ENCODE measurements at regions not wholly inside any gene's neighbourhood (a gene's known extent, or its start where the extent isn't known, plus 50 kb on each side); places are given as distances from the start of the nearest gene placed in this dataset.

DNA sequence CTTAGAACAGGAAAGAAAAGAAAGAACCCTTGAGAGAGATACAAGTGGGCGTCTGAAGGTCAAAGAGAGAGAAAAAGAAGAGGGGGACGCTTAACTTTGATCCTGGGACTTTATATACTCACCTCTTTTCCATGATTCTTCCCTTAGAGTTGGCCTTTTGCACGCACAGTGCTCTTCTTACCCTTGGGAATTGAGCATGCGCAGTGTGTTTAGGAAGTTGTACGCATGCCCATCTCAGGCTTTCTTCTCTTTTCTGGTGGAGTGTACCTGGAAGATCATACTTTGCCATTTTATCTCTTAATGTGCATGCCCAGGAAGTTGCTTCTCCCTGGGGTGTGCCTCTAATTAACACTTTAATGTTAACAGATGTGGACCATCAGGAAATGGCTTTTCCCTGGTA, 229.6 kb upstream of the ANO3 start:
- no peak for DNase-seq (ENCODE audit: low spot score)

DNA sequence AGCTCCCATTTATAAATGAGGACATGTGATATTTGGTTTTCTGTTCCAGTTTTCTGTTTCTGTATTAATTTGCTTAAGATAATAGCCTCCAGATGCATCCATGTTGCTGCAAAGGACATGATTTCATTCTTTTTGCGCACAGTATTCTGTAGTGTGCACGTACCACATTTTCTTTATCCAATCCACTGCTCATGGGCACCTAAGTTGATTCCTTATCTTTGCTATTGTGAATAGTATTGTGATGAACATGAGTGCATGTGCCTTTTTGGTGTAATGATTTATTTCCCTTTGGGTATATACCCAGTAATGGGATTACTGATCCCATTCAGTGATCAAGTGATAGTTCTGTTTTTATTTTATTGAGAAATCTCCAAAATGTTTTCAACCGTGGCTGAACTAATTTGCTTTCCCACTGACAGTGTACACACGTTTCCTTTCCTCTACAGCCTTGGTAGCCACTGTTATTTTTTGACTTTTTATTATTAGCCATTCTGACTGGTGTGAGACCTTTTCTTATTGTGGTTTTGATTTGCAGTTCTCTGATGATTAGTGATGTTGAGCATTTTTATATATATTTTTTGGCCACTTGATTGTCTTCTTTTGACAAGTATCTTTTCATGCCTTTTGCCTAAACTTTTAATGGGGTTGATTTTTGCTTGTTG, 226.0 kb upstream of the ANO3 start:
- DNase-seq (ENCODE audit: low spot score): no peak

- DNase-seq (ENCODE audit: low spot score): no peak
Measured at GRCh38 chr11:26106726-26107125, 225.2 kb upstream of the ANO3 start.

- no peak for DNase-seq (ENCODE audit: low spot score)
Measured at GRCh38 chr11:26109658-26110368, 222.1 kb upstream of the ANO3 start.

DNA sequence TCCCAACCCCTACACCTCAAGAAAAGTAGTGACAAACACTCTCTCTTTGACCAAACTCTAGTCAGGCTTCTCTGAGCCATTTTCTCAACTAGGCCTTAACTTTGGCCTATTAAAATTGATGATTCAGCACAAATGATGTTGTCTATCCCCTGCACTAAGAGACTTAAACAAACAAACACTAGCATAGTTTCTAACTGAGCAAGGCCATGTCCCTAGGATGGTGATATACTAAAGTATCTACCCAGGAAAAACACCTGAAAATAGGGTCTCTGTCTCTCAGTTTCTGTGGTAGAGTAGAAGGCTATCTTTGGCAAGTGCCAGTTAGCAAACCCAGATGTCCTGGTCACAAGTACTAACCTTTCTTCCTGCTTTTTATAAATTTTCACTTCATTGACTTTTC, 219.7 kb upstream of the ANO3 start:
- DNase-seq (ENCODE audit: low spot score): no peak

- no peak for DNase-seq (ENCODE audit: low spot score)
Measured at GRCh38 chr11:26121466-26121865, 210.5 kb upstream of the ANO3 start.

DNA sequence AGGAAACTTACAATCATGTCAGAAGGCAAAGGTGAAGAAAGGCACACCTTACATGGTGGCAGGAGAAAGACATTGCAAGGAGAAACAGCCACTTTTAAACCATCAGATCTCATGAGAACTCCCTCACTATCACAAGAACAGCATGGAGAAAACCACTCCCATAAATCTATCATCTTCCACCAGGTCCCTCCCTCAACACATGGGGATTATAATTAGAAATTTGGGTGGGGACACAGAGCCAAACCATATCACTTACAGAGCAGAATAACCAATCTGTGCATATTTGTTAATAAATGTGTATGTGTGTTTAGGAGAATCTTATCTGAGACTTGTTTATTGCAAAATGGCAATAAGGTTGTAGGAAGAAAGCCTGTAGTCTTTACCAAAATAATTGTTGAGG, 205.2 kb upstream of the ANO3 start:
- DNase-seq (ENCODE audit: low spot score): no peak

DNA sequence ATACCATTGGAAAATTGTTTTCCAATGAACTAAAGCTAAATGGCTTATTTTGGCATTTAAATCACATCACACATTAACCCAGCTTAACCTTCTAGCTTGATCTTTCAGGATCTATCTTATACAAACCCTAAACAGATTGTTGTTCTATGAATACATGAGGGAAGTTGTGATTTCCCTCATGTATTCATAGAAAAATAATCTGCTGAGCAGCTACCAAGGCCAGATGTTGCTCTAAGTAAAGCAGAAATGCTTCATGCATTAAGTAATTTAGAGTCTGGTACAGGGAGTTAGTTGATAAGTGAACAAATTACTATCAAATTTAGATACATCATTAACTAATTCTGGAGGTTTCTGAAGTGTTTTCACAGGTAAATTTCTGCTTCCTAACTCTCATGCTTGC, 204.6 kb upstream of the ANO3 start:
- no peak for DNase-seq (ENCODE audit: low spot score)

- DNase-seq (ENCODE audit: low spot score): no peak
Measured at GRCh38 chr11:26131406-26131805, 200.5 kb upstream of the ANO3 start.

GRCh38 chr11:26134053-26134452, 197.9 kb upstream of the ANO3 start:
- no peak for DNase-seq (ENCODE audit: low spot score)

DNA sequence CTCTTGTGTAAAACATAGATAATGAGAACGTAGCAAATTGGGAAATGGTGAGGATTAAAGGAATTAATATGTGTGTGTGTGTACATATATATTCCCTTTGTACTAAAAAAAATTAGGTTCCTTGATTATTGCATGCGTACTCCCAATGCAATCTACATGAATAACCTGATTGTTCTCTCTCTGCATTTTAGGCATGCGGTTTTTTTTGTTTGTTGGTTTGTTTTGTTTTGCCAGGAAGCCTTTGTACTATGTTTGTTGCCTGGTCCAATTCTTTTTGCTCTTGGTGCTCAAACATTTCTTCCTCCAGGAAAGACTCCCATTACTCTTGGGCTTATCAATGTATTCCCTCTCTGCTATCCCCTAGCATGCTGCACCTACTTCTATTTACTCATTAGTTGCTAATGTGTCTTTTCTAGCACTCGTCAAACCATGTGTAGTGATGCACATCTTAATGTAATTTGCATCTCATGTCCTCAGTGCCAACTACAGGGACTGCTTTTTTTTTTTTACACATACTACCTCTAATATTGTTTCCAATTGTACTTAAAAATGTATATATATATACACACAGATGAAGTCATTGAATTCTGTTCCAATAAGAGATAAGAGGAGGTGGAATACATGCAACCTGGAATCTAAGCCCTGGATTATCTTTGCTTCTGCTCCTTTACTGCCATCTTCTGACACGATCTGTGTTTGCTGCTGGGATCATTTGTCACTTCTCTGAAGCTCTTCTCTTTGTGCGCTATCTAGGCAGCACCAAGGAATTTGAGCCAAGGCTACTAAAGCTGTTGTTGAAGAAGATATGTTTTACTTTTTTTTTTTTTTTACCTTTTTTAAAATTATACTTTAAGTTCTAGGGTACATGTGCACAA, 197.2 kb upstream of the ANO3 start:
- DNase-seq (ENCODE audit: low spot score): no peak

- no peak for DNase-seq (ENCODE audit: low spot score)
Measured at GRCh38 chr11:26137651-26138050, 194.3 kb upstream of the ANO3 start.

DNA sequence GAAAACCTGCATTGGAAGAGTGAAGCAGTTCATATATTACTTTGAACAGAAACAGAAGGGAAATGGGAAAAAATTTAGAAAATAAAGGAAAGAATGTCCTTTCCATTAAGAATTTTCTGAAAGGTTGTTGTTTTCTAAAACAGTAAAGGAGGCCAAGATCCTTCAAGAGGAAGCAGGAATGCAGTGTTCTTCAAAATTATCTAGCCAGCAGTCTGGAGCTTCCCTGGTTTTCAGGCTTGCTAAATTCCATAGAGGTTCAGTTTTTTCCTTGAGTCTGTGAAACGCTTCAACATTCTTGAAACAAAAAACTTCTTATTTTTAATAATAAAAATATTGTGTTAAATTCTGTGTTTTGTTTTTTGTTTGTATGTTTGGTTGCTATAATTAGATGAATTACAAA, 189.0 kb upstream of the ANO3 start:
- DNase-seq (ENCODE audit: low spot score): no peak

- DNase-seq (ENCODE audit: low spot score): no peak
Measured at GRCh38 chr11:26143566-26144290, 188.2 kb upstream of the ANO3 start.

GRCh38 chr11:26144291-26144690, 187.6 kb upstream of the ANO3 start:
- DNase-seq (ENCODE audit: low spot score): no peak

DNA sequence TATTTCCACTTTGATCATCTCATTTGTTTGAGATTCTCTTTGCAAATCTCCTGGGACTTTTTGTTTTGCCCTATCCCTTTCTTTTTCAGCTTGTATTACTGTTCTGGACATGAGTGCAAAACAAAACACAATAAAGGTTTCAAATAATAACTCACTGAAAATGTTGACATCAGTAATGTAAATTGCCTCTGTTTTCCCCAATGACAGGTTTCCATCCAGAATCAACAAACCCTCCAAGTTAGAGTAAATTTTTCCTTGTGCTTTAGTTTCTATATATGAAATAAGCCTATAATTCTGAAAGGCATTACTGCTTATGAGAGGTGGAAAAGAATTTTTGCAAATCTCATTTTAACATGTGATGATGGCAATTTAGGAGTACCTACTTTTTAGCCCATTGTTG, 187.0 kb upstream of the ANO3 start:
- DNase-seq (ENCODE audit: low spot score): no peak

DNA sequence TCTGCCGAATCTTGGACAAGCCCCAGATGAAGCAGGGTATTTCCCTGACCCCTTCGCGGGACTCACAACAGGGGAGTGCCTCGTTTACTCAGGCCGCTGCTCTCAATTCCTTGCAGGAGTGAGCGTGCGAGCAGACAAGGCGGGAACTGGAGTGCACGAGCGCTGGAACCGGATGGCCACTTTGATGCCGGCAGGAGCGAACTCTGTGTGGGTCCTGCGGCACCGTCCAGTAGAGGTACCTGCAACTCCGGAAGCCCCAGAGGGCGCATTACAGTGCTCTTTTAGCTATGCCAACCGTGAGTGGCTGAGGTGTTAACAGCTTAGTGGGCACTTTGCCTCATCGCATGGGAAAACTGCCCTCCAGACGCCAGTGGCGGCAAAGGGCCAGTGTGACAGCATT, 182.3 kb upstream of the ANO3 start:
- DNase-seq (ENCODE audit: low spot score): no peak

DNA sequence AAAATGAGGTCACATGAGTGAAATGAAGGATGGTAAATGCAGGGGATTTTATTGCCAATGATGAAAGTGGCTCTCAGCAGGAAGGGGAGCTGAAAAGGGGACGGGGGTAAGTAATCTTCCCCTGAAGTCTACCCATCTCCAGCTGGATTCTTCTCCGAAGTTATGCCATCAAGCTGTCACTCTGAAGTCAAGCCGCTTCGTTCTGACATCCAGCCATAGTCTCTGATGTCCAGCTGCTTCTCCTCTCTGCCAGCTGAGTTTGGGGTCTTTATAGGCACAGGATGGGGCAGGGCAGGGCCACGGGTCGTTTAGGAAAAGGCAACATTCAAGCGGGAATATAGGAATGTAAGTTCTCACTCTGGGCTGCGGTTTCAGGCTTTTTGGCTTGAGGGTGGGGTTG, 181.9 kb upstream of the ANO3 start:
- DNase-seq (ENCODE audit: low spot score): no peak

DNA sequence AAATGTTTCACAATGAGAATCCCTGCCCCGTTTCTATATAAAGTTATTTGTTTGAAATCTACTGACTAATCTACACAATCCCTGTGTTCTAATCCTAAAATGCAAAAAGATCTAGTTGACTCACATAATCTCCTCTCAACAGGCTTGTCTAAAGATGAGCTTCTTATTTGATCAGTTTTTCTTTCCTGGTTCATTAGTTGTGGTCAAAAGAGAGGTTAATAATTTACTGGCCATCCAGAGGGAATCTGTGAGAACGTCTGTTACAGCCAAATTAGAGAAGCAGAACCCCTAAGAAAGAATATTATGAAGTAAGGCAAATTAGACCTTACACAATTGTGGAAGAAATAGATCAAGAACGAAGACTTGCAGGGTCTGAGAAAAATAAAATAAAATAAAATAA, 173.7 kb upstream of the ANO3 start:
- DNase-seq (ENCODE audit: low spot score): peak; percentile 12

- no peak for DNase-seq (ENCODE audit: low spot score)
Measured at GRCh38 chr11:26162291-26162690, 169.6 kb upstream of the ANO3 start.

DNA sequence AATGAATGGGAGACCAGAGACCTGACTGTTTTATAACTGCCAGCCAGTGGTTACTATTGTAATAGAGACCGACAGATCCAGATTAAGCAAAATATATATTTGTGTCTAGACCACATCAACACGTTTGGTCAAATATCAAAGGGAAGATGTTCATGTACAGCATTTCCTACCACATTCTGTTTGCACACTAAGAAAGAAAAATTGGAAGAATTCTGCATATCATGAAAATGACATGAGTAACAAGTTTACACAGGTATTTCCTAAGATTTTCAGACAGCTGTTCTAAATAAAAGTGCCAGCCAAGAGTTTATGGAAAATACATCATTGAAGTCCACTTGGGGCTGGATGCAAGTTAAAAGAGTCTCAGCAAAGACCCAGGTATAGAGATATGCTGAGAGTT, 145.5 kb upstream of the ANO3 start:
- no peak for DNase-seq (ENCODE audit: low spot score)

GRCh38 chr11:26187639-26188038, 144.3 kb upstream of the ANO3 start:
- DNase-seq (ENCODE audit: low spot score): peak; percentile 13
